ENCODE measurements at regions not wholly inside any gene's neighbourhood (a gene's known extent, or its start where the extent isn't known, plus 50 kb on each side); places are given as distances from the start of the nearest gene placed in this dataset.

GRCh38 chr13:80866921-80867320, 526.0 kb upstream of the SPRY2 start:
- DNase-seq: no peak
- no peaks in the 10 kb centered on the region for H3K27me3 ChIP-seq
- H3K9me3 ChIP-seq: no peaks in the 10 kb centered on the region
- intact Hi-C loops (cut with DNase I): no loop called here
- no peak overlapping the region for H3K9ac ChIP-seq (ENCODE audit: low read depth in 2 of 2, low read length in 2 of 2)
- no peak overlapping the region for H3K27ac ChIP-seq
- TF ChIP-seq CTCF (IDR thresholded peaks at IDR 0.05): no peak
- H3K36me3 ChIP-seq: no peaks in the 10 kb centered on the region
- no peak overlapping the region for H3K4me3 ChIP-seq
- no peaks in the 10 kb centered on the region for H3K4me1 ChIP-seq

GRCh38 chr13:80865329-80865728, 524.4 kb upstream of the SPRY2 start:
- TF ChIP-seq CTCF (IDR thresholded peaks at IDR 0.05): no peak
- no peaks in the 10 kb centered on the region for H3K36me3 ChIP-seq
- DNase-seq: no peak
- H3K4me1 ChIP-seq: no peaks in the 10 kb centered on the region
- intact Hi-C loops (cut with DNase I): no loop called here
- H3K4me3 ChIP-seq: no peak overlapping the region
- H3K9me3 ChIP-seq: no peaks in the 10 kb centered on the region
- H3K27me3 ChIP-seq: no peaks in the 10 kb centered on the region
- no peak overlapping the region for H3K27ac ChIP-seq
- no peak overlapping the region for H3K9ac ChIP-seq (ENCODE audit: low read depth in 2 of 2, low read length in 2 of 2)

- H3K27ac ChIP-seq: peak overlapping the region; percentile 2
- no peak for DNase-seq
- TF ChIP-seq CTCF (IDR thresholded peaks at IDR 0.05): no peak
- no peaks in the 10 kb centered on the region for H3K4me1 ChIP-seq
- no peaks in the 10 kb centered on the region for H3K36me3 ChIP-seq
- intact Hi-C loops (cut with DNase I): no loop called here
- H3K9me3 ChIP-seq: no peaks in the 10 kb centered on the region
- no peak overlapping the region for H3K4me3 ChIP-seq
- no peak overlapping the region for H3K9ac ChIP-seq (ENCODE audit: low read depth in 2 of 2, low read length in 2 of 2)
- no peaks in the 10 kb centered on the region for H3K27me3 ChIP-seq
Measured at GRCh38 chr13:80862456-80862855, 521.5 kb upstream of the SPRY2 start.

- DNase-seq: no peak
- no peak overlapping the region for H3K27ac ChIP-seq
- TF ChIP-seq CTCF (IDR thresholded peaks at IDR 0.05): no peak
- H3K27me3 ChIP-seq: no peaks in the 10 kb centered on the region
- H3K4me1 ChIP-seq: no peaks in the 10 kb centered on the region
- no peaks in the 10 kb centered on the region for H3K9me3 ChIP-seq
- no peak overlapping the region for H3K4me3 ChIP-seq
- intact Hi-C loops (cut with DNase I): no loop called here
- no peak overlapping the region for H3K9ac ChIP-seq (ENCODE audit: low read depth in 2 of 2, low read length in 2 of 2)
- H3K36me3 ChIP-seq: no peaks in the 10 kb centered on the region
Measured at GRCh38 chr13:80860845-80861244, 519.9 kb upstream of the SPRY2 start.

- H3K4me3 ChIP-seq: no peak overlapping the region
- no peak for DNase-seq
- no peak for TF ChIP-seq CTCF (IDR thresholded peaks at IDR 0.05)
- intact Hi-C loops (cut with DNase I): no loop called here
- H3K4me1 ChIP-seq: no peaks in the 10 kb centered on the region
- H3K9ac ChIP-seq (ENCODE audit: low read depth in 2 of 2, low read length in 2 of 2): no peak overlapping the region
- no peaks in the 10 kb centered on the region for H3K27me3 ChIP-seq
- no peaks in the 10 kb centered on the region for H3K9me3 ChIP-seq
- H3K27ac ChIP-seq: no peak overlapping the region
- H3K36me3 ChIP-seq: no peaks in the 10 kb centered on the region
Measured at GRCh38 chr13:80858131-80858530, 517.2 kb upstream of the SPRY2 start.

- Histone ChIP-seq H3K4me3 (no peak overlapping the region), H3K4me1 (no peaks in the 10 kb centered on the region), H3K36me3 (no peaks in the 10 kb centered on the region), H3K27me3 (no peaks in the 10 kb centered on the region), H3K27ac (no peak overlapping the region), H3K9ac (ENCODE audit: low read depth in 2 of 2, low read length in 2 of 2) (no peak overlapping the region), H3K9me3 (no peaks in the 10 kb centered on the region)
- no peak for TF ChIP-seq CTCF (IDR thresholded peaks at IDR 0.05)
- intact Hi-C loops (cut with DNase I): no loop called here
- no peak for DNase-seq
Measured at GRCh38 chr13:80857321-80857720, 516.4 kb upstream of the SPRY2 start.

All from colonic mucosa (tissue), 4 donors.